HCT116 (cell line): ENCODE measurements at regions not wholly inside any gene's neighbourhood (a gene's known extent, or its start where the extent isn't known, plus 50 kb on each side); places are given as distances from the start of the nearest gene placed in this dataset.

Experiments
- ATAC-seq: fragments of 200-7000 bp; cut with Tn5 transposase; 2 replicates; pipeline ENCODE4 v1.9.1; 2020; ENCODE audit warnings: mild to moderate bottlenecking, moderate library complexity
- BruUV-seq: library from RNA; stranded (reverse); fragments of 400-500 nt; replicated peaks from 2 replicates; lab custom pipeline; 2021; lab: Mats Ljungman, UMichigan
- CTCF ChIA-PET: fragments of 300-600 bp; sonication (Branson Sonifier 250); formaldehyde crosslinking; loops from one replicate; lab custom pipeline; 2021; ENCODE audit warnings: antibody characterized with exemption; lab: Charles Lee
- POLR2A ChIA-PET: fragments of 300-600, 350-600 bp; sonication (Branson Sonifier 250); formaldehyde crosslinking; loops from one replicate; lab custom pipeline; 2021; ENCODE audit warnings: antibody characterized with exemption; lab: Charles Lee
- RAD21 ChIA-PET, 2 experiments: fragments of 300-600 bp; sonication (Branson Sonifier 250); formaldehyde crosslinking; loops; one replicate each; lab custom pipeline; 2023; ENCODE audit warnings: low total read pairs in 2 of 2; ENCODE audit not compliant: uncharacterized antibody in 2 of 2, unreplicated experiment in 2 of 2, low non-redundant PET in 1 of 2; lab: Charles Lee
- DNase-seq: peaks from one replicate; pipeline ENCODE4 v3.0.0-alpha.2; 2010; ENCODE audit warnings: low read depth, low spot score
- H2AFZ ChIP-seq: fragments of 200-600 bp; shearing (Covaris generic), sonication (generic); 2 replicates; pipeline ENCODE4 v1.6.1; 2017; ENCODE audit warnings: low read depth, mixed run types, mixed read lengths, antibody characterized with exemption, low read length; ENCODE audit not compliant: poor library complexity, severe bottlenecking
- H3K27ac ChIP-seq: 2 replicates; pipeline ENCODE4 v1.5.1; 2012; ENCODE audit warnings: low read depth, low read length
- H3K27me3 ChIP-seq: fragments of 200-600 bp; sonication (generic); 2 replicates; pipeline ENCODE4 v1.6.1; 2016; ENCODE audit warnings: mixed run types, low read length, mixed read lengths; ENCODE audit not compliant: insufficient read depth
- H3K36me3 ChIP-seq, 2 experiments: fragments of 200-500 bp in 1 of 2; fragments of 200-600 bp in 1 of 2; sonication (Bioruptor generic) in 1 of 2; sonication (generic) in 1 of 2; 2 replicates each; pipeline versions ENCODE4 v1.5.1 to v1.6.1; 2014 to 2016; ENCODE audit warnings: low read length in 2 of 2, inconsistent platforms in 1 of 2, mixed read lengths in 1 of 2, mixed run types in 1 of 2; ENCODE audit not compliant: insufficient read depth in 2 of 2, control insufficient read depth in 1 of 2
- H3K4me1 ChIP-seq, 2 experiments: fragments of 200-600 bp in 1 of 2; sonication (generic) in 1 of 2; 2 replicates each; pipeline versions ENCODE4 v1.5.1 to v1.6.1; 2012 to 2017; ENCODE audit warnings: low read length in 2 of 2, inconsistent platforms in 1 of 2, mild to moderate bottlenecking in 1 of 2, mixed read lengths in 1 of 2, mixed run types in 1 of 2, moderate library complexity in 1 of 2; ENCODE audit not compliant: insufficient read depth in 2 of 2, control insufficient read depth in 1 of 2
- H3K4me2 ChIP-seq: fragments of 200-600 bp; sonication (generic); 2 replicates; pipeline ENCODE4 v1.6.1; 2017; ENCODE audit warnings: mixed run types, low read length, mixed read lengths
- H3K4me3 ChIP-seq, 2 experiments: fragments of 200-600 bp in 1 of 2; sonication (generic) in 1 of 2; replicated peaks in 1 of 2; 2 replicates each; pipeline ENCODE4 v1.5.1; 2011 to 2016; ENCODE audit warnings: low read length in 2 of 2, control low read depth in 1 of 2, low read depth in 1 of 2, mild to moderate bottlenecking in 1 of 2, mixed read lengths in 1 of 2, mixed run types in 1 of 2
- H3K79me2 ChIP-seq: fragments of 200-600 bp; sonication (generic); 2 replicates; pipeline ENCODE4 v1.6.1; 2017; ENCODE audit warnings: mild to moderate bottlenecking, mixed run types, low read length, moderate library complexity, mixed read lengths; ENCODE audit not compliant: insufficient read depth
- H3K9ac ChIP-seq: fragments of 200-600 bp; sonication (generic); 2 replicates; pipeline ENCODE4 v1.6.1; 2016; ENCODE audit warnings: low read length, mixed read lengths
- H3K9me2 ChIP-seq: fragments of 200-600 bp; sonication (generic), shearing (Covaris generic); 2 replicates; pipeline ENCODE4 v1.6.1; 2017; ENCODE audit warnings: mixed run types, mild to moderate bottlenecking, moderate library complexity; ENCODE audit not compliant: insufficient read depth
- H3K9me3 ChIP-seq, 2 experiments: fragments of 200-500 bp in 1 of 2; fragments of 200-600 bp in 1 of 2; sonication (Bioruptor generic) in 1 of 2; sonication (generic) in 1 of 2; 2 replicates each; pipeline ENCODE4 v1.6.1; 2014 to 2017; ENCODE audit warnings: low read length in 2 of 2, mixed read lengths in 2 of 2, inconsistent platforms in 1 of 2, low read depth in 1 of 2, mild to moderate bottlenecking in 1 of 2, mixed run types in 1 of 2, moderate library complexity in 1 of 2; ENCODE audit not compliant: control insufficient read depth in 1 of 2, insufficient read depth in 1 of 2
- H4K20me1 ChIP-seq: fragments of 200-600 bp; sonication (generic), shearing (Covaris generic); 2 replicates; pipeline ENCODE4 v1.6.1; 2017; ENCODE audit warnings: mixed run types, mild to moderate bottlenecking, moderate library complexity; ENCODE audit not compliant: insufficient read depth
- EZH2phosphoT487 ChIP-seq: fragments of 200-600 bp; IDR thresholded peaks from 2 replicates; pipeline ENCODE4 v1.6.1; 2018; ENCODE audit warnings: antibody characterized with exemption, borderline replicate concordance
- FOSL1 ChIP-seq: IDR thresholded peaks from 2 replicates; pipeline ENCODE4 v1.6.1; 2012; ENCODE audit warnings: low read depth
- RAD21 ChIP-seq: IDR thresholded peaks from 2 replicates; pipeline ENCODE4 v1.6.1; 2012; ENCODE audit warnings: low read depth, mild to moderate bottlenecking
- SIN3A ChIP-seq: IDR thresholded peaks from 2 replicates; pipeline ENCODE4 v1.6.1; 2012; ENCODE audit warnings: low read depth
- YY1 ChIP-seq: IDR thresholded peaks from 2 replicates; pipeline ENCODE4 v1.6.1; 2011; ENCODE audit warnings: low read length, low read depth, moderate library complexity, mild to moderate bottlenecking; ENCODE audit not compliant: insufficient replicate concordance; ENCODE audit errors: extremely low read depth
- ZBTB33 ChIP-seq: IDR thresholded peaks from 2 replicates; pipeline ENCODE4 v1.6.1; 2011; ENCODE audit warnings: mild to moderate bottlenecking, low read length, moderate library complexity; ENCODE audit not compliant: insufficient replicate concordance; ENCODE audit errors: extremely low read depth
- ZFX ChIP-seq: fragments of 450-650 bp; IDR thresholded peaks from 2 replicates; pipeline ENCODE4 v1.6.1; 2017
- intact Hi-C: fragments of 100-400 bp; cut with micrococcal nuclease; formaldehyde crosslinking; loops from 2 replicates; pipeline ENCODE4 v1.10.0; 2022
- TF ChIP-seq, protein P1 (sequence below): IDR thresholded peaks from 2 replicates; pipeline ENCODE4 v1.6.1; 2012; ENCODE audit warnings: low read depth
- TF ChIP-seq, protein P2 (sequence below): IDR thresholded peaks from 2 replicates; pipeline ENCODE4 v1.6.1; 2012

- TF ChIP-seq, protein P1, sequence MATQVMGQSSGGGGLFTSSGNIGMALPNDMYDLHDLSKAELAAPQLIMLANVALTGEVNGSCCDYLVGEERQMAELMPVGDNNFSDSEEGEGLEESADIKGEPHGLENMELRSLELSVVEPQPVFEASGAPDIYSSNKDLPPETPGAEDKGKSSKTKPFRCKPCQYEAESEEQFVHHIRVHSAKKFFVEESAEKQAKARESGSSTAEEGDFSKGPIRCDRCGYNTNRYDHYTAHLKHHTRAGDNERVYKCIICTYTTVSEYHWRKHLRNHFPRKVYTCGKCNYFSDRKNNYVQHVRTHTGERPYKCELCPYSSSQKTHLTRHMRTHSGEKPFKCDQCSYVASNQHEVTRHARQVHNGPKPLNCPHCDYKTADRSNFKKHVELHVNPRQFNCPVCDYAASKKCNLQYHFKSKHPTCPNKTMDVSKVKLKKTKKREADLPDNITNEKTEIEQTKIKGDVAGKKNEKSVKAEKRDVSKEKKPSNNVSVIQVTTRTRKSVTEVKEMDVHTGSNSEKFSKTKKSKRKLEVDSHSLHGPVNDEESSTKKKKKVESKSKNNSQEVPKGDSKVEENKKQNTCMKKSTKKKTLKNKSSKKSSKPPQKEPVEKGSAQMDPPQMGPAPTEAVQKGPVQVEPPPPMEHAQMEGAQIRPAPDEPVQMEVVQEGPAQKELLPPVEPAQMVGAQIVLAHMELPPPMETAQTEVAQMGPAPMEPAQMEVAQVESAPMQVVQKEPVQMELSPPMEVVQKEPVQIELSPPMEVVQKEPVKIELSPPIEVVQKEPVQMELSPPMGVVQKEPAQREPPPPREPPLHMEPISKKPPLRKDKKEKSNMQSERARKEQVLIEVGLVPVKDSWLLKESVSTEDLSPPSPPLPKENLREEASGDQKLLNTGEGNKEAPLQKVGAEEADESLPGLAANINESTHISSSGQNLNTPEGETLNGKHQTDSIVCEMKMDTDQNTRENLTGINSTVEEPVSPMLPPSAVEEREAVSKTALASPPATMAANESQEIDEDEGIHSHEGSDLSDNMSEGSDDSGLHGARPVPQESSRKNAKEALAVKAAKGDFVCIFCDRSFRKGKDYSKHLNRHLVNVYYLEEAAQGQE = no peak
- TF ChIP-seq EZH2phosphoT487 (no peak), YY1 (no peak), SIN3A (no peak), RAD21 (no peak), ZFX (no peak), FOSL1 (no peak)
These were observed 784.0 kb downstream of the SUGCT start (continued) for GRCh38 chr7:40918701-40919271.

DNA sequence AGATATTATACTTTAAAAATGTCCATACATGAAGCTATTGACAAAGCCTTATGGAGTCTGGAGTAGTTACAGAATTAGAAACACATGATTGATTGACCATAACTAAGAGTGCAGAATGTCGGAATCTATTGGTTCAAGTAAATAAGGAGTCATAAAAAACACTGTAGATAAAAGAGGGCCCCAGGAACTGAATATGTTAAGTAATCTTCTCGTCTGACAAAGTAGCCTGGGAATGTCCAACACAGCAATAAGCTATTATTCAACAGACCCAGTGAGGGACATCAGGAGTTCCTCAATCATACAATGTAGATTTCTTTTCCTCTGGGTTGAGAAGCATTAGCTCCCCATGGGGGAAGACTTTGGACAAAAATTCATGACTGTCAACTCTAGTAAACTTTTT is 782.0 kb downstream of the SUGCT start:
- POLR2A ChIA-PET = no interaction called here
- intact Hi-C loops = no loop called here
- no TSS peak for BruUV-seq
- ATAC-seq = no peak
- DNase-seq = no peak
- no peaks in the 10 kb centered on the region for H3K4me1 ChIP-seq
- no peak overlapping the region for H3K9ac ChIP-seq
- no peak overlapping the region for H3K4me3 ChIP-seq
- no peak for TF ChIP-seq ZBTB33
- TF ChIP-seq, protein P2, sequence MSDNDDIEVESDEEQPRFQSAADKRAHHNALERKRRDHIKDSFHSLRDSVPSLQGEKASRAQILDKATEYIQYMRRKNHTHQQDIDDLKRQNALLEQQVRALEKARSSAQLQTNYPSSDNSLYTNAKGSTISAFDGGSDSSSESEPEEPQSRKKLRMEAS = no peak
- no peak for TF ChIP-seq FOSL1
- H3K36me3 ChIP-seq = no peaks in the 10 kb centered on the region
- H3K9me3 ChIP-seq = no peaks in the 10 kb centered on the region
- H3K27me3 ChIP-seq = no peaks in the 10 kb centered on the region
- no peak overlapping the region for H2AFZ ChIP-seq
- no peaks in the 10 kb centered on the region for H3K79me2 ChIP-seq
- no peaks in the 10 kb centered on the region for H3K9me2 ChIP-seq
- H3K4me2 ChIP-seq = no peak overlapping the region
- RAD21 ChIA-PET = no interaction called here
- H3K27ac ChIP-seq = no peak overlapping the region
- CTCF ChIA-PET = no interaction called here
- no peaks in the 10 kb centered on the region for H4K20me1 ChIP-seq
